ENCODE measurements at regions not wholly inside any gene's neighbourhood (a gene's known extent, or its start where the extent isn't known, plus 50 kb on each side); places are given as distances from the start of the nearest gene placed in this dataset.

DNA sequence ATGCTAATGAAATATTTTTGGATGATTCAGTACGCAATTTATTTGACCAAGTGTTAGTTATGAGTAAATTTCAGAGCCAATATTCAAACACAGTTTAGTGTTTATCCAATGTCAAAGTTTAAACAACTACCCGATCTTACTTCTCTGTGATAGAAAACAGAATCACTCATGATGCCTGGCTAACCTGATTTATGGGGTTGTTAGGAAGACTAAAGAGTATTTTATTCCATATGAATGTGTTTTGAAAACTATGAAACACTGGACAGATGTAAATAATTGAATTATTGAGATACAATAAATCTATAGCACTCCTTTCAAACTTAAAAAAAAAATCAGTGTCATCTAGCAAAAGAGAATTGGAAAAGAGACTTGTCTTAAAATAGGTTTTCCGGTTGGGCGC lies 1181.8 kb downstream of the EFNB2 start:
- H3K9ac ChIP-seq (ENCODE audit: low read depth, low read length): no peak overlapping the region
- H3K4me3 ChIP-seq (ENCODE audit: low read length): no peak overlapping the region
- no peaks in the 10 kb centered on the region for H3K36me3 ChIP-seq (ENCODE audit: insufficient read depth, low read length)
- no peaks in the 10 kb centered on the region for H3K4me1 ChIP-seq (ENCODE audit: control insufficient read depth, insufficient read depth, low read length)
- no peak overlapping the region for H3K4me2 ChIP-seq (ENCODE audit: low read length)
- H3K9me3 ChIP-seq (replicated peaks; ENCODE audit: low read length): no peaks in the 10 kb centered on the region
- no peaks in the 10 kb centered on the region for H3K27me3 ChIP-seq (ENCODE audit: control insufficient read depth, insufficient read depth, low read length)

DNA sequence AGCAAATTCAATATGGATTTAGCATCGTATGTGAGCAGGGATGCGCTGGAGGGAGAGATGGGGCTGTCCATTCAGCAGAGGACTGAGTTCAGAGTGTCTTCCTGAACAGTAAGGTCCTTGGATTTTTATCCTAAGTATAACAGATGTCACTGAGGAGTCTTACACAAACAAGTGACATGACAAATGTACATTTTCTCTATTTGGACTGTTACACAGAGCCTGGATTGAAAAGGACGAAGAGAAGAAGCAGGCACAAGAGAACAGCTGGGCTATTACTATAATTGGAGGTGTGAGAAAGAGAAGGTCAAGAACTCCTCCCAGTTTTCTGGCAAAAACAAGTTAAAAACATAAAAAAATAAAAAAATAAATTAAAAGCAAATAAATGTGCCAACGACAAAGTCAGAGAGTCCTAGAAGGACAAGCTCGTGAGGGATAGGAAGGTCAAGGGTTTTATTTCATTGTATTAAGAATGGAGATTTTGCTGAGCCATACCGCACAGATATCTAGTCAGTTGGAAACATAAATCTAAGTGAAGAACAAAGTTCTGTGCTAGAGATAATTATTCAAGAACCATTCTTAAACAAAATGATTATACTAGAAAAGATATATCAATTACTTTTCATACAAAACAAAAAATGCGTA lies 1186.3 kb downstream of the EFNB2 start:
- Histone ChIP-seq H3K9ac (ENCODE audit: low read depth, low read length) (no peak overlapping the region), H3K27me3 (ENCODE audit: control insufficient read depth, insufficient read depth, low read length) (no peaks in the 10 kb centered on the region), H3K9me3 (replicated peaks; ENCODE audit: low read length) (no peaks in the 10 kb centered on the region), H3K4me3 (ENCODE audit: low read length) (no peak overlapping the region), H3K4me2 (ENCODE audit: low read length) (no peak overlapping the region), H3K4me1 (ENCODE audit: control insufficient read depth, insufficient read depth, low read length) (peaks cover 13% of the 10 kb centered on the region), H3K36me3 (ENCODE audit: insufficient read depth, low read length) (no peaks in the 10 kb centered on the region)

DNA sequence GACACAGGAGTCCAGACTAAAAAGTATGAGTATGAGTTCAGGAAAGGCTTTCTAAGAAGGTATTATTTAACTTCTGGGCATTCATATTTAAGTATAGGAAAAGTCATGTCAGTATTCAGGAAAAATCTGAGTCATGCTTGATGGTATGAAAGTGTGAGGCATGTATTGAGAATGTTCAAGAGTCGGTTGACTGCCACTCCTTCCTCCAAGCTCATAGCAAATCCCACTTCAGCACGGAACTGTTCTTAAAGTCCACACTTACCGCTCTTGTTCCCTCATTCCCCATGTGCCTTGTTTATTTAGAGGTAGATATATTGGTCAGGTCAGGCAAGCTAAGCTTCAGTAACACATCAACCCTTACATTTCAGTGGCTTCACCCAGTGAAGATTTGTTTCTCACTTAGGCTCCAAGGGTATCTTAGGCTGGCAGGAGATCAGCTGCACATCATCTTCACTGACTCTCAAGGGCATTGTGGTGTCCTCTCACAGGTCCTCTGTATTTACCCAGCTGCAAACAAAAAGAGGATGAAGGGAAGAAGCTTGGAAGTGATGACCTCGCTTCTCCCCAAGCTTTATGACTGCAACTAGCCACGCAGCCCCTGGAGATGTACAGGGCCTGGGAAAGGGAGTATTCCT lies 1189.2 kb downstream of the EFNB2 start:
- no peaks in the 10 kb centered on the region for H3K36me3 ChIP-seq (ENCODE audit: insufficient read depth, low read length)
- no peaks in the 10 kb centered on the region for H3K9me3 ChIP-seq (replicated peaks; ENCODE audit: low read length)
- H3K4me3 ChIP-seq (ENCODE audit: low read length): no peak overlapping the region
- peak overlapping the region; percentile 65 for H3K4me2 ChIP-seq (ENCODE audit: low read length)
- peak overlapping the region; percentile 7 for H3K9ac ChIP-seq (ENCODE audit: low read depth, low read length)
- H3K27me3 ChIP-seq (ENCODE audit: control insufficient read depth, insufficient read depth, low read length): no peaks in the 10 kb centered on the region
- H3K4me1 ChIP-seq (ENCODE audit: control insufficient read depth, insufficient read depth, low read length): peaks cover 27% of the 10 kb centered on the region

GRCh38 chr13:105345730-105346129 lies 1189.7 kb downstream of the EFNB2 start:
- Histone ChIP-seq H3K4me3 (ENCODE audit: low read length) (no peak overlapping the region), H3K9me3 (replicated peaks; ENCODE audit: low read length) (no peaks in the 10 kb centered on the region), H3K27me3 (ENCODE audit: control insufficient read depth, insufficient read depth, low read length) (no peaks in the 10 kb centered on the region), H3K9ac (ENCODE audit: low read depth, low read length) (no peak overlapping the region), H3K36me3 (ENCODE audit: insufficient read depth, low read length) (no peaks in the 10 kb centered on the region), H3K4me2 (ENCODE audit: low read length) (peak overlapping the region; percentile 2), H3K4me1 (ENCODE audit: control insufficient read depth, insufficient read depth, low read length) (peaks cover 27% of the 10 kb centered on the region)

DNA sequence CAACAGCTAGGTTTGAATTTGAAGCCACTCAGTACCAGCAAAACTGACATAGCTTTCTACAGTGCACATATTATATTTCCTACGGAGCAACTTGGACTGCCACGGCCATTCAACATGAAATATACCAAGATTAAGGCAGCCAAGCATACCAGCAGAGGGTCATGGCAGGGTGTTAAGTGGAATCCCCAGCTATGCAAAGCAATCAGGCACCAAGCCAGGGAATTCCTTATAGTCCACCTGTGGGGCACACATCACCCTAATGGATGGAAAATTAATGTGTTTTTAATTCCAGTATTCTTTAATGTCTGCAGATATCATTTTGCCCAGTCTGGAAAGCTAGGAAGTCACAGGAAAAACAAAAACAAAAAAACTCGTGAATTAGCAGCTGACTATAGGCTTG lies 1190.3 kb downstream of the EFNB2 start:
- Histone ChIP-seq H3K9ac (ENCODE audit: low read depth, low read length) (no peak overlapping the region), H3K4me2 (ENCODE audit: low read length) (no peak overlapping the region), H3K36me3 (ENCODE audit: insufficient read depth, low read length) (no peaks in the 10 kb centered on the region), H3K4me1 (ENCODE audit: control insufficient read depth, insufficient read depth, low read length) (peaks cover 27% of the 10 kb centered on the region), H3K27me3 (ENCODE audit: control insufficient read depth, insufficient read depth, low read length) (no peaks in the 10 kb centered on the region), H3K9me3 (replicated peaks; ENCODE audit: low read length) (no peaks in the 10 kb centered on the region), H3K4me3 (ENCODE audit: low read length) (no peak overlapping the region)

DNA sequence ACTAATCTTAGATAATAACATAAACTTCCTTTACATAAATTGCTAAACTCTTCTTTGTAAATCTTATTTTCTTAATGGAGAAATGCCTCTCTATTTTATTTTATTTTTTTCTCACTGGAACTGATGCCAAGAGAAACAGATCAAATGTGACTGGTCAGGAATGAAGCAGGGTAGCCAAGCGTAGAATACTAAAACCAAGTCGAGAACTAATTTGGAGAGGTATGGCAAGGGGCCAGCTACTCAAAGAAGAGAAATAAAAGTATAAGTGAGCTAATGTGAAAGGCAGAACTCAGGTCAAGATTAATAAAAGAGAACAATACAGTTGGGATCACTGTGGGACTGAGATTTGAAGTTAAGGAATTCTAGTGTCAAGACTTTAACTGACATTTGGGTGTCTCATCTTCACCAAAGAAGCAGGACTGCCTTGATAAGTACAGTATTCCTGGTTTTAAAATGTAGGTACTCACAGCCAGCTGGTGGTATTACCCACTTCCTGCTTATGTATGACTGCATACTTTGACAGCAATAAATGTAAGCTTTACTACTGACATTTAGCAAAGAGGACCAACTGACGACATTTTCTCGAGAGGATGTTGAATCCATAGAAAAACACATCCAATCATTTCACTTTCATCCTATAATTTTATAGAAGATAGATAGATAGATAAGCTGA lies 1192.2 kb downstream of the EFNB2 start:
- no peaks in the 10 kb centered on the region for H3K27me3 ChIP-seq (ENCODE audit: control insufficient read depth, insufficient read depth, low read length)

DNA sequence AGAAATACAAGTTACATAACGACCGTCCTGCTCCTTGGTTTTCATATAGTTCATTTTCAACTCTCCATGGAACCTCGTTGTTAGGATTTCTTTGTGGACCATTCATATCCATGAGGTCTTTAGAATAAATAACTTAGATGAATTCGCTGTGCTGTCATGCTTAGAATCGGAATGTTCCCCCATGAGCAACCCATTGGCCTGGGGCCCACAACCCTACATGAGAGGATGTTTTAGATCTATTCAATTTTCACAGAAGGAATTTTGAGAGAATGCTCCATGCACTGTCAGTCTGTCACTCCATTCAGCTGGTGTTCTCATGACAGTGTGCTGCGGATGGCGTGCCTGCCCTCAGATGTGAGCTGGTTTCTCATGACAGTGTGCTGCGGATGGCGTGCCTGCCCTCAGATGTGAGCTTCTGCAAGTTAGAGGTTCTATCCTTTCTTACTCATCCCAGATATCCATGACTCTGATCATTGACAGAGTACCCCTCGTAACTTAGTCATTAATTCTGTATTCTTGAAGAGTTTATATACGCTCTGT lies 1193.1 kb downstream of the EFNB2 start:
- Histone ChIP-seq H3K36me3 (ENCODE audit: insufficient read depth, low read length) (no peaks in the 10 kb centered on the region), H3K9me3 (replicated peaks; ENCODE audit: low read length) (no peaks in the 10 kb centered on the region), H3K4me2 (ENCODE audit: low read length) (no peak overlapping the region), H3K4me3 (ENCODE audit: low read length) (no peak overlapping the region), H3K27me3 (ENCODE audit: control insufficient read depth, insufficient read depth, low read length) (no peaks in the 10 kb centered on the region), H3K4me1 (ENCODE audit: control insufficient read depth, insufficient read depth, low read length) (peaks cover 37% of the 10 kb centered on the region), H3K9ac (ENCODE audit: low read depth, low read length) (no peak overlapping the region)

More for the DNA sequence above, 1192.2 kb downstream of the EFNB2 start:
- peak overlapping the region; percentile 2 for H3K4me2 ChIP-seq (ENCODE audit: low read length)
- peaks cover 28% of the 10 kb centered on the region for H3K4me1 ChIP-seq (ENCODE audit: control insufficient read depth, insufficient read depth, low read length)
- no peak overlapping the region for H3K9ac ChIP-seq (ENCODE audit: low read depth, low read length)
- no peaks in the 10 kb centered on the region for H3K9me3 ChIP-seq (replicated peaks; ENCODE audit: low read length)
- H3K4me3 ChIP-seq (ENCODE audit: low read length): no peak overlapping the region
- H3K36me3 ChIP-seq (ENCODE audit: insufficient read depth, low read length): no peaks in the 10 kb centered on the region

DNA sequence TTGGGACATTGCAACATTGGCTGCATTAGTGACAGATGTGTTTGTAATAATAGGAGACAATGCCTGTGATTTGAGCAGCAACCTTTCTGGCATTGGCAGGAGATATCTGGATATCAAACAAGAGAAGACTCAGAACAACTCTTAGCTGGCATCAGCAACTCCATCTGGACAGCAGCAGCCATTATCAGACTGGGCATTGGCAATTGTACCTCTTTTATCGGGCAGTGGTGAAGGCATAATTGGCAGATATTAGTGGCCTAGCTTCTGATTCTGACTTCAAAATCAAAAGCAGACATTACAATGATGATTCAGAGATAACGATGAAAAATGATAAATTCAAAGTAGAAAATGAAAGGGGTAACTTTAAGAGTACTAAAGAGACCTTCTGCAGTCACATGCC lies 1193.7 kb downstream of the EFNB2 start:
- Histone ChIP-seq H3K4me1 (ENCODE audit: control insufficient read depth, insufficient read depth, low read length) (peaks cover 43% of the 10 kb centered on the region), H3K4me3 (ENCODE audit: low read length) (no peak overlapping the region)

GRCh38 chr13:105341256-105341655 lies 1194.2 kb downstream of the EFNB2 start:
- peaks cover 43% of the 10 kb centered on the region for H3K4me1 ChIP-seq (ENCODE audit: control insufficient read depth, insufficient read depth, low read length)
- H3K4me2 ChIP-seq (ENCODE audit: low read length): no peak overlapping the region
- H3K9ac ChIP-seq (ENCODE audit: low read depth, low read length): no peak overlapping the region
- H3K4me3 ChIP-seq (ENCODE audit: low read length): no peak overlapping the region
- no peaks in the 10 kb centered on the region for H3K36me3 ChIP-seq (ENCODE audit: insufficient read depth, low read length)
- no peaks in the 10 kb centered on the region for H3K27me3 ChIP-seq (ENCODE audit: control insufficient read depth, insufficient read depth, low read length)
- H3K9me3 ChIP-seq (replicated peaks; ENCODE audit: low read length): no peaks in the 10 kb centered on the region

More for the DNA sequence above, 1193.7 kb downstream of the EFNB2 start:
- Histone ChIP-seq H3K4me2 (ENCODE audit: low read length) (no peak overlapping the region), H3K9ac (ENCODE audit: low read depth, low read length) (no peak overlapping the region), H3K36me3 (ENCODE audit: insufficient read depth, low read length) (no peaks in the 10 kb centered on the region), H3K9me3 (replicated peaks; ENCODE audit: low read length) (no peaks in the 10 kb centered on the region), H3K27me3 (ENCODE audit: control insufficient read depth, insufficient read depth, low read length) (no peaks in the 10 kb centered on the region)

GRCh38 chr13:105340061-105340606 lies 1195.3 kb downstream of the EFNB2 start:
- no peak overlapping the region for H3K4me2 ChIP-seq (ENCODE audit: low read length)
- no peak overlapping the region for H3K9ac ChIP-seq (ENCODE audit: low read depth, low read length)
- H3K4me1 ChIP-seq (ENCODE audit: control insufficient read depth, insufficient read depth, low read length): peaks cover 39% of the 10 kb centered on the region
- no peaks in the 10 kb centered on the region for H3K27me3 ChIP-seq (ENCODE audit: control insufficient read depth, insufficient read depth, low read length)
- no peak overlapping the region for H3K4me3 ChIP-seq (ENCODE audit: low read length)
- H3K9me3 ChIP-seq (replicated peaks; ENCODE audit: low read length): peaks cover 3% of the 10 kb centered on the region
- H3K36me3 ChIP-seq (ENCODE audit: insufficient read depth, low read length): no peaks in the 10 kb centered on the region

DNA sequence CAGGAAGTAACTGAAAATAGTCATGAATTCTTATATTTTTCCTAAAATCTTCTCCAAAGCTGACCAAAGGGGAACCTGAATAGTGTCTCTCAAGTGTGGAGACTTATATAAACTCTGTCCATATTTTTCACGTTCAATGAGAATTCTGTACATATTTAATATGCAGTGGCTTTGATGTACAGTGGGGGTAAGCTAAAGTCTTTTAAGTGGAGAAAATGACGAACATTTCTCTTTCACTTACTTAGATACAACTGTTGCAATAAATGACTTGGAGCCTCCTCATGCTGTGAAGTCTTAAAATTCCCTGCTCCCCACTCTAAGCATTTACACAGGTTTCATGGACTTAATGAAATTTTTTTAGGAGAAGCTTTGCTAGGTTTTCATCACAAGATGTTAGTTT lies 1196.7 kb downstream of the EFNB2 start:
- peaks cover 48% of the 10 kb centered on the region for H3K4me1 ChIP-seq (ENCODE audit: control insufficient read depth, insufficient read depth, low read length)
- peaks cover 3% of the 10 kb centered on the region for H3K9me3 ChIP-seq (replicated peaks; ENCODE audit: low read length)
- H3K27me3 ChIP-seq (ENCODE audit: control insufficient read depth, insufficient read depth, low read length): no peaks in the 10 kb centered on the region
- H3K9ac ChIP-seq (ENCODE audit: low read depth, low read length): no peak overlapping the region
- H3K36me3 ChIP-seq (ENCODE audit: insufficient read depth, low read length): no peaks in the 10 kb centered on the region
- H3K4me3 ChIP-seq (ENCODE audit: low read length): no peak overlapping the region
- H3K4me2 ChIP-seq (ENCODE audit: low read length): no peak overlapping the region

All from skeletal muscle satellite cell (primary cell).